ENCODE measurements at regions not wholly inside any gene's neighbourhood (a gene's known extent, or its start where the extent isn't known, plus 50 kb on each side); places are given as distances from the start of the nearest gene placed in this dataset.

DNA sequence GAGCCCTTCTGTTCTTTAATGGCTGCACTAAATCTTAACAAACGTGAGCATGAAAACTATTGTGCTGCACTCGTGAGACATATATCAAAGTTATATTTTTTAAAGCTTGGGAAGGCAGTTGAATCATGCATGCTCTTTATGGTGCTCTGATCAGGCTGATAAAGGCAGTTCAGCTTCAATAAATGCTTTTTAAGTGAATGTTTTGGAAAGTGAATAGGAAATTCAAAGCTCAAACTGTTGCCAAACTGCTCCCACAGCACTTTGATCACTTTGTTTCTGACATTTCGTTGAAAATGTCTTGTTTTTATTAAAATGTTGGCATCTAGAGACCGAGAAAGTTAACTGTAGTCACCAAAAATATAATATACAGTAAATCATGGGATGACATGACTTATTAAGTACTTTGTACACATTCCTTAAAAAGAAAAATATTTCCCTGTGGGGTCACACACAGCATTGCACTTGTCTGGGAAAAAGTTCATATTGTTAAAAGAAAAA, 625.7 kb upstream of the PCDH9 start:
- TF ChIP-seq, protein P1, sequence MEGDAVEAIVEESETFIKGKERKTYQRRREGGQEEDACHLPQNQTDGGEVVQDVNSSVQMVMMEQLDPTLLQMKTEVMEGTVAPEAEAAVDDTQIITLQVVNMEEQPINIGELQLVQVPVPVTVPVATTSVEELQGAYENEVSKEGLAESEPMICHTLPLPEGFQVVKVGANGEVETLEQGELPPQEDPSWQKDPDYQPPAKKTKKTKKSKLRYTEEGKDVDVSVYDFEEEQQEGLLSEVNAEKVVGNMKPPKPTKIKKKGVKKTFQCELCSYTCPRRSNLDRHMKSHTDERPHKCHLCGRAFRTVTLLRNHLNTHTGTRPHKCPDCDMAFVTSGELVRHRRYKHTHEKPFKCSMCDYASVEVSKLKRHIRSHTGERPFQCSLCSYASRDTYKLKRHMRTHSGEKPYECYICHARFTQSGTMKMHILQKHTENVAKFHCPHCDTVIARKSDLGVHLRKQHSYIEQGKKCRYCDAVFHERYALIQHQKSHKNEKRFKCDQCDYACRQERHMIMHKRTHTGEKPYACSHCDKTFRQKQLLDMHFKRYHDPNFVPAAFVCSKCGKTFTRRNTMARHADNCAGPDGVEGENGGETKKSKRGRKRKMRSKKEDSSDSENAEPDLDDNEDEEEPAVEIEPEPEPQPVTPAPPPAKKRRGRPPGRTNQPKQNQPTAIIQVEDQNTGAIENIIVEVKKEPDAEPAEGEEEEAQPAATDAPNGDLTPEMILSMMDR (IDR thresholded peaks at IDR 0.05): no peak
- no peak for TF ChIP-seq POLR2A (IDR thresholded peaks at IDR 0.05)

Measured in lower leg skin (tissue), 3 donors.